GM18498 (cell line): ENCODE measurements at regions not wholly inside any gene's neighbourhood (a gene's known extent, or its start where the extent isn't known, plus 50 kb on each side); places are given as distances from the start of the nearest gene placed in this dataset.

ENCODE experiments used
- ATAC-seq: cut with Tn5 transposase; IDR thresholded peaks from one replicate; pipeline ENCODE4 v1.9.1; 2021; ENCODE audit warnings: mild to moderate bottlenecking, moderate library complexity; ENCODE audit not compliant: unreplicated experiment

DNA sequence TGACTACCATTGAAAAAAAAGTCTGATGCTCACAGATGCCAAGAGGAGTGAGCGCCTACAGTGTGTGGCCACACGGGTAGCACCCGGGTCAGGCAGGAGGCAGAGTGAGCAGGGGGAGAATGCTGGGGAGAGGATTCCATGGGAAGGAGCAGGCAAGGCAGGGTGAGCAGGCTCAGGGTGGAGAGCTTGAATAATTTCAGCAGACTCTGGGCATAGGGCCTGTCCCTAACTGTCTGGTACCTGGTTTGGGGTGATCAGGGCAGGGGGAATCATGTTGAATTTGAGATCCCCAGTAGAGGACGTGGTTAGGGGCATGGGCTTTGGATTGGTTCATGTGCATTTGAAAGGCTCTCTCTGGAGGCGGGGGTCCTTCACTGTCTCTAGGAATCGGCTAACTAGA lies 51.2 kb upstream of the TLR3 start:
- ATAC-seq = no peak

DNA sequence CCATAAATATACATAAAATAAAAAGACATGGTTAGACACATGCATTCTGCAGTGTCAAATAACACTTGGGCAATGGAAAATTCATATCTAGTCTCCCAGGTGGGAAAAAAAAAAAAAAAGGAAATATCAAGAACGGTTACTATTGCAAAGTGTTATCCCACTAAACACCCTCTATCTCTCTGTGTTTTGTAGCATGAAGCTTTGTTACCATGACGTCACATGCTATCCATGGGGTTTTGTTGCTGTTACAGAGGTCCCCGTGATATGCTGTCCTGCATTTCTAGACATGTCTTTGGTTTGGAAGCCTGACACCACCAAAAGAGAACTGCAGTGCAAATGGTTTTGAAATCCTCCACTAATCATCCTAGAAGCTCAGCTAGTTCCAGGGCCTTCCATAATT lies 50.7 kb upstream of the TLR3 start:
- no peak for ATAC-seq

DNA sequence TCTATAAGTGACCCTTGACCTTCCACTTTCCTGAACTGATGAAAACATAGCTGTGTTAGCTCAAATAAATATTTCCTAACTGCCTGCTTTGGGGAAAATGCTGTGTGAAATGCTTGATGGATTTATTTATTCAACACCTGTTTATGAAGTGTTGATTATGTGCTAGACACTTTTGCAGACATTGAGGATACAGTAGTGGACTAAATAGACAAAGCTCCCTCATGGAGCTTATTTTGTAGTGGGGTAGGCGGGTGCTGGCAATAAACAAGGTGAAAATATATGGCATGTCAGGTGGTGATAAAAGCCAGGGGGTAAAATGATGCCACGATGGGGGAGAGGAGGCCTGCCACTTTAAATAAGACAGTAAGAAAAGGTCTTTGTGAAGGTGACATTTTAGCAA lies 50.2 kb upstream of the TLR3 start:
- no peak for ATAC-seq
